Naive thymus-derived CD4-positive, alpha-beta T cell (primary cell): ENCODE measurements at regions not wholly inside any gene's neighbourhood (a gene's known extent, or its start where the extent isn't known, plus 50 kb on each side); places are given as distances from the start of the nearest gene placed in this dataset.

Source experiments
- ATAC-seq: fragments of 150-1000 bp; cut with Tn5 transposase; 2 replicates; pipeline ENCODE4 v1.10.0; 2021; ENCODE audit warnings: mild to moderate bottlenecking, moderate library complexity
- CTCF ChIA-PET: fragments of 350-600 bp; sonication (Branson Sonifier 250); formaldehyde crosslinking; loops from one replicate; lab custom pipeline; 2021; ENCODE audit warnings: antibody characterized with exemption; lab: Charles Lee
- POLR2A ChIA-PET: fragments of 350-600 bp; sonication (Branson Sonifier 250); formaldehyde crosslinking; loops from one replicate; lab custom pipeline; 2021; ENCODE audit warnings: antibody characterized with exemption, inconsistent platforms; lab: Charles Lee
- DNase-seq, 9 donors: peaks; one replicate each; pipeline versions ENCODE4 v3.0.0 to v3.0.0-alpha.2; 2020 to 2022; ENCODE audit warnings: mixed read lengths in 1 of 9
- H3K27ac ChIP-seq: one replicate; pipeline ENCODE4 v1.7.0; 2013; ENCODE audit warnings: mild to moderate bottlenecking, low read depth, low read length, moderate library complexity
- H3K27me3 ChIP-seq, 2 donors: one replicate each; pipeline ENCODE4 v1.7.0; 2013; ENCODE audit warnings: low read length in 2 of 2, mild to moderate bottlenecking in 2 of 2, moderate library complexity in 2 of 2; ENCODE audit not compliant: control insufficient read depth in 2 of 2, insufficient read depth in 2 of 2
- H3K36me3 ChIP-seq, 3 experiments: 1 replicate in 2 of 3; 2 replicates in 1 of 3; pipeline ENCODE4 v1.7.0; 2013; ENCODE audit warnings: low read length in 3 of 3, mild to moderate bottlenecking in 3 of 3, moderate library complexity in 1 of 3; ENCODE audit not compliant: insufficient read depth in 3 of 3, control insufficient read depth in 2 of 3
- H3K4me1 ChIP-seq, 2 donors: one replicate each; pipeline ENCODE4 v1.7.0; 2013; ENCODE audit warnings: low read length in 2 of 2, mild to moderate bottlenecking in 2 of 2, moderate library complexity in 1 of 2; ENCODE audit not compliant: control insufficient read depth in 2 of 2, insufficient read depth in 2 of 2
- H3K4me3 ChIP-seq: 2 replicates; pipeline ENCODE4 v1.7.0; 2013; ENCODE audit warnings: mild to moderate bottlenecking, low read length
- H3K9me3 ChIP-seq, 3 experiments: 1 replicate in 2 of 3; 2 replicates in 1 of 3; pipeline ENCODE4 v1.7.0; 2013; ENCODE audit warnings: low read length in 3 of 3; ENCODE audit not compliant: control insufficient read depth in 2 of 3
- H3K27ac Mint-ChIP-seq, 9 donors: one replicate each; pipeline ENCODE4 v1.8.0; 2020 to 2022; ENCODE audit warnings: mixed read lengths in 9 of 9, mild to moderate bottlenecking in 8 of 9, moderate library complexity in 5 of 9, inconsistent platforms in 2 of 9
- H3K27me3 Mint-ChIP-seq, 5 donors: one replicate each; pipeline ENCODE4 v1.8.0; 2021 to 2022; ENCODE audit warnings: mixed read lengths in 5 of 5, mild to moderate bottlenecking in 1 of 5
- H3K36me3 Mint-ChIP-seq, 5 donors: one replicate each; pipeline ENCODE4 v1.8.0; 2020 to 2022; ENCODE audit warnings: mixed read lengths in 5 of 5, mild to moderate bottlenecking in 3 of 5, inconsistent platforms in 1 of 5
- H3K4me1 Mint-ChIP-seq, 7 donors: one replicate each; pipeline ENCODE4 v1.8.0; 2020 to 2022; ENCODE audit warnings: mixed read lengths in 7 of 7, mild to moderate bottlenecking in 3 of 7, inconsistent platforms in 1 of 7
- H3K4me3 Mint-ChIP-seq, 10 donors: one replicate each; pipeline ENCODE4 v1.8.0; 2020 to 2022; ENCODE audit warnings: mild to moderate bottlenecking in 10 of 10, mixed read lengths in 10 of 10, moderate library complexity in 6 of 10, inconsistent platforms in 2 of 10
- H3K9me3 Mint-ChIP-seq, 11 donors: one replicate each; pipeline ENCODE4 v1.8.0; 2020 to 2022; ENCODE audit warnings: mixed read lengths in 11 of 11, mild to moderate bottlenecking in 4 of 11, inconsistent platforms in 1 of 11, moderate library complexity in 1 of 11
- intact Hi-C, 2 donors: fragments of 100-400 bp; cut with micrococcal nuclease; formaldehyde crosslinking; loops; one replicate each; pipeline ENCODE4 v1.15.1; 2023

GRCh38 chr9:108537756-108538155 lies 318.0 kb downstream of the ACTL7B start:
- intact Hi-C loops: no loop called here
- ATAC-seq: no peak

DNA sequence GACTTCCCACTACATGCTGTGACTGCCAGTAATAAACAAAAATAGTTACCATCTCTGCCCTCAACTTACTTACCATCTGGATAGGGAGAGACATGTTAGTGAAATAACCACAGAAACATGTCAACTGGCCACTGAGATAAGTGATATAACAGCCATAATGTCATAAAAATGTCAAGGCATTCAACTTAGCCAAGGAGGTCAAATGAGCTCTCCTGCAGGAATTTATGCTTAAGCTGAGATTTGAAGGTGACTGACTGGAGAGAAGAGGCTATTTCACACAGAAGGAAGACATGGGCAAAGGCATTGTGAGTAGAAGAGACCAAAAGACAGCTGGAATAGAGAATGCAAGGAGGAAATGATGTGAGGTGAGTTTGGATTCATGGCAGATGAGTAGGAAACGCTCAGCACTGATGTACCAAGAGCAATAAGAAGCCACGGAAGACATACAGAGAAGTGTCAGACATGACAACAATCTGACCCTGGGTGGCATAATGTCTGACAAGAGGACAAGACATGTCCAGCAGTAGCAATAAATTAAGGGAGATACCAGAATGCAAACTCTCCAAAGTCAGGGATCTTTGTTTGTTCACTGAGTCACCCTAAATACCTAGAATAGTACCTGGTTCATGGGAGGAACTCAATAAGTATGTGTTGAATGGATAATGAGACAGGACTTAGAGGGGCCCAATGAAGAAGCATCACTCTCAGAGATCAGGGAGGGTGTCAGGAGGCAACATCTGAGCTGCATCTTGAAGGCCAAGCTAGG lies 318.8 kb downstream of the ACTL7B start:
- Histone ChIP-seq H3K9me3 (no peaks in the 10 kb centered on the region), H3K4me1 (no peaks in the 10 kb centered on the region), H3K27ac (no peak overlapping the region), H3K27me3 (no peaks in the 10 kb centered on the region), H3K36me3 (no peaks in the 10 kb centered on the region), H3K4me3 (no peak overlapping the region)
- POLR2A ChIA-PET: no interaction called here
- Mint-ChIP-seq H3K36me3 (no peaks in the 10 kb centered on the region), H3K9me3 (peaks cover 0 to 20% (median 9%) of the 10 kb centered on the region in 11 donors), H3K4me3 (no peak overlapping the region), H3K27me3 (no peaks in the 10 kb centered on the region), H3K4me1 (no peaks in the 10 kb centered on the region), H3K27ac (no peak overlapping the region)
- DNase-seq (no peak), ATAC-seq (no peak)
- CTCF ChIA-PET: no interaction called here
- intact Hi-C loops: no loop called here

More at GRCh38 chr9:108537756-108538155, 318.0 kb downstream of the ACTL7B start:
- H3K4me3 ChIP-seq: no peak overlapping the region
- no peaks in the 10 kb centered on the region for H3K36me3 ChIP-seq
- Mint-ChIP-seq H3K27ac (no peak overlapping the region), H3K27me3 (no peaks in the 10 kb centered on the region), H3K4me3 (no peak overlapping the region), H3K9me3 (peaks cover 0 to 20% (median 12%) of the 10 kb centered on the region in 11 donors), H3K36me3 (no peaks in the 10 kb centered on the region), H3K4me1 (no peaks in the 10 kb centered on the region)
- no peak for DNase-seq
- H3K4me1 ChIP-seq: no peaks in the 10 kb centered on the region
- H3K27me3 ChIP-seq: no peaks in the 10 kb centered on the region
- no peak overlapping the region for H3K27ac ChIP-seq
- CTCF ChIA-PET: no interaction called here
- POLR2A ChIA-PET: no interaction called here
- no peaks in the 10 kb centered on the region for H3K9me3 ChIP-seq

DNA sequence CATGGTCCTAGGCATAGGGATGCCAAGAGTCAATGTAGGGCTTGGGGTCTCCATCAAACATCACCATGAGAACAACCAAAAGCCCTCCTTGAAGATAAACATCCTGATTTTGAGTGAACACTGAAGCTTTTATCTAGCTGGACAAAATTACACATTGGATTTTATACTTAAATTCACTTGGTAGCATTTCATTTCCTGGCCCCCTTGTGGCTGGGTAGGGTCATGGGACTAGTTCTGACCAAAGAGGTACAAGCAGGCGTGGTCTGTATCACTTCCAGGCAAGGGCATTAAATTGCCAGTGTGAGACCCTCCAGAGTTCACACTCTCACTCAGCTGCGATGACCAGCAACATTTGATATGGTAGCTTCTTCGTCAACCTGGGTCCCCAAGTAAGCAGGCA lies 320.3 kb downstream of the ACTL7B start:
- Histone ChIP-seq H3K9me3 (no peaks in the 10 kb centered on the region), H3K27ac (no peak overlapping the region), H3K36me3 (no peaks in the 10 kb centered on the region), H3K27me3 (no peaks in the 10 kb centered on the region), H3K4me1 (no peaks in the 10 kb centered on the region), H3K4me3 (no peak overlapping the region)
- Mint-ChIP-seq H3K9me3 (peaks cover 0 to 21% (median 6%) of the 10 kb centered on the region in 11 donors), H3K4me3 (no peak overlapping the region), H3K4me1 (no peaks in the 10 kb centered on the region), H3K36me3 (no peaks in the 10 kb centered on the region), H3K27me3 (peaks cover 0 to 6% (median 0%) of the 10 kb centered on the region in 5 donors), H3K27ac (no peak overlapping the region)
- ChIA-PET POLR2A (no interaction called here), CTCF (no interaction called here)
- intact Hi-C loops: no loop called here
- no peak for DNase-seq
- ATAC-seq: no peak

- H3K4me1 ChIP-seq: no peaks in the 10 kb centered on the region
- DNase-seq (no peak), ATAC-seq (no peak)
- Mint-ChIP-seq H3K27ac (no peak overlapping the region), H3K9me3 (peaks cover 0 to 20% (median 6%) of the 10 kb centered on the region in 11 donors), H3K27me3 (peaks cover 0 to 6% (median 0%) of the 10 kb centered on the region in 5 donors), H3K4me3 (no peak overlapping the region), H3K4me1 (no peaks in the 10 kb centered on the region), H3K36me3 (no peaks in the 10 kb centered on the region)
- POLR2A ChIA-PET: no interaction called here
- no peak overlapping the region for H3K4me3 ChIP-seq
- CTCF ChIA-PET: no interaction called here
- H3K9me3 ChIP-seq: no peaks in the 10 kb centered on the region
- no peaks in the 10 kb centered on the region for H3K27me3 ChIP-seq
- H3K27ac ChIP-seq: no peak overlapping the region
- intact Hi-C loops: no loop called here
- H3K36me3 ChIP-seq: no peaks in the 10 kb centered on the region
These were observed 321.0 kb downstream of the ACTL7B start for GRCh38 chr9:108534741-108535140.

- no peak for ATAC-seq
- peaks cover 0 to 6% (median 0%) of the 10 kb centered on the region in 5 donors for H3K27me3 Mint-ChIP-seq
- H3K4me1 Mint-ChIP-seq: no peaks in the 10 kb centered on the region
- no peak overlapping the region for H3K27ac ChIP-seq
- H3K4me3 Mint-ChIP-seq: no peak overlapping the region
- POLR2A ChIA-PET: no interaction called here
- H3K36me3 ChIP-seq: no peaks in the 10 kb centered on the region
- CTCF ChIA-PET: no interaction called here
- no peak overlapping the region for H3K27ac Mint-ChIP-seq
- H3K27me3 ChIP-seq: no peaks in the 10 kb centered on the region
- no peak for DNase-seq
- H3K9me3 ChIP-seq: no peaks in the 10 kb centered on the region
- H3K4me3 ChIP-seq: no peak overlapping the region
- H3K4me1 ChIP-seq: no peaks in the 10 kb centered on the region
- H3K9me3 Mint-ChIP-seq: peaks cover 0 to 13% (median 4%) of the 10 kb centered on the region in 11 donors
- intact Hi-C loops: no loop called here
- peaks cover 0 to 5% (median 0%) of the 10 kb centered on the region in 5 donors for H3K36me3 Mint-ChIP-seq
These were observed 325.6 kb downstream of the ACTL7B start for GRCh38 chr9:108530141-108530540.

DNA sequence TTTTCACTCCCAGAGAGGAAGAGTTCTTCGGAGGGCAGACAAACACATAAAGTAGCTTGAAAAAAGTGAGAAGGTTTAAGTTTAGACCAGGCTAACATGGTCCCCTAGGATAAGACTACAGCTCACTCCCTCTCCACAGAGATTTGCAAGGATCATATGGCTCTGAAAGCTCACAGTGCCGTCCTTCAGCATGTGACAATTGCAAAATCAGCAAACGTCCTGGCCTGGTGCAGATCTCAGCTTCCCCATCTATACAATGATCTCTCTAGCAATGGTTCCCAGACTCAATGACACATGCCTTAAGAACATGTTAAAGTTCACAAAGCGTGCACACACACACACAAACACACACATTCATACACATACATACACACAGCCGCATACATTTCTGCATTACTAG lies 327.6 kb downstream of the ACTL7B start:
- H3K27ac ChIP-seq: no peak overlapping the region
- H3K36me3 Mint-ChIP-seq: peaks cover 0 to 5% (median 0%) of the 10 kb centered on the region in 5 donors
- no peak overlapping the region for H3K4me3 Mint-ChIP-seq
- no peaks in the 10 kb centered on the region for H3K4me1 ChIP-seq
- H3K27me3 ChIP-seq: no peaks in the 10 kb centered on the region
- intact Hi-C loops: no loop called here
- ChIA-PET POLR2A (no interaction called here), CTCF (no interaction called here)
- no peaks in the 10 kb centered on the region for H3K9me3 ChIP-seq
- peaks cover 0 to 5% (median 1%) of the 10 kb centered on the region in 11 donors for H3K9me3 Mint-ChIP-seq
- no peak for DNase-seq
- peaks cover 0 to 6% (median 0%) of the 10 kb centered on the region in 5 donors for H3K27me3 Mint-ChIP-seq
- H3K36me3 ChIP-seq: no peaks in the 10 kb centered on the region
- H3K4me1 Mint-ChIP-seq: no peaks in the 10 kb centered on the region
- no peak for ATAC-seq
- no peak overlapping the region for H3K27ac Mint-ChIP-seq
- no peak overlapping the region for H3K4me3 ChIP-seq

DNA sequence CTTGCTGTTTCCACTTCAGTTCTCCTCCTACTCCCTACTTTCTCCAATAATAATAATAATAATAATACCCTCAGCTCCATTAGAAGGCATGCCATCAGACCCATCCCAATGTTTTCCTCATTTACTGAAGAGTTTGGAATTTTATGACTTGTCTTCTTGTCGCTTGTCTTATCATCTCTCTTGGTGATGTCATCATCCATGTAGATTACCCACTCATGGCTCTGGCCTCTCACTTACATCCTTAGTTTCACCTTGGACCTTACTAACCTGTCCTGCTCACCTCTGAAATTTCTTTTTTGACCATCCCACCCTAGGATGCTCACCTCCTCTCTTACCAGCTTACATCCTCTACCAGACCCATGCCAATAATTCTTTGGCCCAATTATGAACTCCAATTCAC lies 329.3 kb downstream of the ACTL7B start:
- CTCF ChIA-PET: no interaction called here
- H3K4me1 ChIP-seq: no peaks in the 10 kb centered on the region
- no peak overlapping the region for H3K4me3 ChIP-seq
- Mint-ChIP-seq H3K36me3 (peaks cover 0 to 5% (median 0%) of the 10 kb centered on the region in 5 donors), H3K27me3 (peaks cover 0 to 5% (median 0%) of the 10 kb centered on the region in 5 donors), H3K9me3 (peaks cover 0 to 5% (median 1%) of the 10 kb centered on the region in 11 donors), H3K4me3 (no peak overlapping the region), H3K27ac (no peak overlapping the region), H3K4me1 (no peaks in the 10 kb centered on the region)
- intact Hi-C loops: no loop called here
- H3K27me3 ChIP-seq: no peaks in the 10 kb centered on the region
- DNase-seq (no peak), ATAC-seq (no peak)
- no peaks in the 10 kb centered on the region for H3K36me3 ChIP-seq
- no peaks in the 10 kb centered on the region for H3K9me3 ChIP-seq
- POLR2A ChIA-PET: no interaction called here
- no peak overlapping the region for H3K27ac ChIP-seq
